ENCODE measurements at regions not wholly inside any gene's neighbourhood (a gene's known extent, or its start where the extent isn't known, plus 50 kb on each side); places are given as distances from the start of the nearest gene placed in this dataset.

- no peak for TF ChIP-seq CTCF (IDR thresholded peaks at IDR 0.05)
- Histone ChIP-seq H3K36me3 (ENCODE audit: low read depth) (no peaks in the 10 kb centered on the region), H3K9me3 (no peaks in the 10 kb centered on the region), H3K4me1 (ENCODE audit: low read depth) (no peaks in the 10 kb centered on the region), H3K4me3 (no peak overlapping the region)
- DNase-seq, result no peak
- ATAC-seq, result no peak
- intact Hi-C loops (cut with DNase I, micrococcal nuclease), result no loop called here
Measured at GRCh38 chr3:39753391-39753790, 56.0 kb upstream of the MYRIP start.

GRCh38 chr3:39754549-39754948 is 54.9 kb upstream of the MYRIP start:
- intact Hi-C loops (cut with DNase I, micrococcal nuclease), result no loop called here
- no peak for TF ChIP-seq CTCF (IDR thresholded peaks at IDR 0.05)
- DNase-seq, result no peak
- Histone ChIP-seq H3K9me3 (no peaks in the 10 kb centered on the region), H3K4me3 (no peak overlapping the region), H3K36me3 (ENCODE audit: low read depth) (no peaks in the 10 kb centered on the region), H3K4me1 (ENCODE audit: low read depth) (no peaks in the 10 kb centered on the region)
- no peak for ATAC-seq

- Histone ChIP-seq H3K9me3 (no peaks in the 10 kb centered on the region), H3K36me3 (ENCODE audit: low read depth) (no peaks in the 10 kb centered on the region), H3K4me1 (ENCODE audit: low read depth) (no peaks in the 10 kb centered on the region), H3K4me3 (no peak overlapping the region)
- intact Hi-C loops (cut with DNase I, micrococcal nuclease), result no loop called here
- DNase-seq (no peak), ATAC-seq (no peak)
- TF ChIP-seq CTCF (IDR thresholded peaks at IDR 0.05), result no peak
Measured at GRCh38 chr3:39755100-39755499, 54.3 kb upstream of the MYRIP start.

- H3K9me3 ChIP-seq, result no peaks in the 10 kb centered on the region
- intact Hi-C loops (cut with DNase I, micrococcal nuclease), result no loop called here
- ATAC-seq (no peak), DNase-seq (no peak)
- H3K36me3 ChIP-seq (ENCODE audit: low read depth), result no peaks in the 10 kb centered on the region
- no peaks in the 10 kb centered on the region for H3K4me1 ChIP-seq (ENCODE audit: low read depth)
- no peak overlapping the region for H3K4me3 ChIP-seq
- no peak for TF ChIP-seq CTCF (IDR thresholded peaks at IDR 0.05)
Measured at GRCh38 chr3:39757307-39757706, 52.1 kb upstream of the MYRIP start.
